ENCODE measurements at regions not wholly inside any gene's neighbourhood (a gene's known extent, or its start where the extent isn't known, plus 50 kb on each side); places are given as distances from the start of the nearest gene placed in this dataset.

GRCh38 chr1:213914392-213914791, 73.4 kb upstream of the PROX1 start:
- TF ChIP-seq CTCF (conservative IDR thresholded peaks at IDR 0.05) (no peak), ZFX (IDR thresholded peaks at IDR 0.05) (no peak)
